ENCODE measurements at regions not wholly inside any gene's neighbourhood (a gene's known extent, or its start where the extent isn't known, plus 50 kb on each side); places are given as distances from the start of the nearest gene placed in this dataset.

DNA sequence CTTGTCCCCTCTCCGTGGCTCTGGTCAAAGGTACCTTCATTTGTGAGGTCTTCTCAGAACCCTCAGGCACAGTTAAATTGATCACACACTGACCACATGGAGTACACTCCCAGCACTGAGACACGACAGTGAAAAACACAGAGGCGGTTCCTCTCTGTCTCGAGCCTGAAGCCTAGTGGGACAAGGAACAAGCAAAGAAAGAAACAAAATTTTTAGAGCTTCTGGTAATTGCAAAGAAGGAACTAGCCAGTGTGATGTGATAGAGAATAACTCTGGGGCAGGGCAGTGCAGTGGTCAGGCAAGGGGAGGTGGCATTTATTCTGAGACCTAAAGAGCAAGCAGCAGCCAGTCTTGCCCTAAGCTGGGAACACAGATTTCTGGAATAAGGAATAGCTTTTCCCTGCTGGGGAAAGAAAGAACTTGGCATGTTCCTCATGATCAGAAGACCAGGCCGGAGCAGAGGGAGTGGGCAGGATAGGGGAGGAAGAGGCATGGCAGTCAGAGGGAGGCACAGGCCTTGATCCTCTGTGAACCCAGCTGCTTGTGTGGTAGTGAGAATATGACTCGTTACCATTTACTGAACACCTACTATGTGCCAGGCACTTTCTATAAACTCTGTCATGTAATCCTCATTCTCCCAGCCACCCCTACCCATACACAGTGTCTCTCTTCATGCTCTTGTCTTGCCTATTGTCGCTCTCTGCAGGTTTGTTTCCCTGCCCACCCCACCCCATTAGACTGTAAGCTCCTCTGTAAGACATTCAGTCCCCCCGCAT, 262.3 kb upstream of the HES1 start:
- DNase-seq (ENCODE audit: low read depth), result no peak

DNA sequence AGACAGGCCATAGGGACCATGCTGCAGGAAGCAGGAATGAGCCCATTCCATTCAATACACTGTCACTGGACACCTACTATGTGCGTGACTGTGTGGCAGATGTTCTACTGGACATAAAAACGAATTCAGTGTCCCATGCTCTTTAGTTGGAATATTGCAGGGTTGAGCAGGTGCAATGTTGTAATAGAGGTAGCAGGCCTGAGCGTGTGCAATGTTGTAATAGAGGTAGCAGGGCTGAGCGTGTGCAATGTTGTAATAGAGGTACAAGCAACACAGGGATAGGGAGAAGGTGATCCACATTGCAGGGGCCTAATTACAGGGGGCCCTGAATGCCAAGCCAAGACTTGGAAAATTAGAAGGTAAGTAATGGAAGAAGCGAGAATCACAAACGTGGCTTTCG, 261.4 kb upstream of the HES1 start:
- DNase-seq (ENCODE audit: low read depth), result no peak

DNA sequence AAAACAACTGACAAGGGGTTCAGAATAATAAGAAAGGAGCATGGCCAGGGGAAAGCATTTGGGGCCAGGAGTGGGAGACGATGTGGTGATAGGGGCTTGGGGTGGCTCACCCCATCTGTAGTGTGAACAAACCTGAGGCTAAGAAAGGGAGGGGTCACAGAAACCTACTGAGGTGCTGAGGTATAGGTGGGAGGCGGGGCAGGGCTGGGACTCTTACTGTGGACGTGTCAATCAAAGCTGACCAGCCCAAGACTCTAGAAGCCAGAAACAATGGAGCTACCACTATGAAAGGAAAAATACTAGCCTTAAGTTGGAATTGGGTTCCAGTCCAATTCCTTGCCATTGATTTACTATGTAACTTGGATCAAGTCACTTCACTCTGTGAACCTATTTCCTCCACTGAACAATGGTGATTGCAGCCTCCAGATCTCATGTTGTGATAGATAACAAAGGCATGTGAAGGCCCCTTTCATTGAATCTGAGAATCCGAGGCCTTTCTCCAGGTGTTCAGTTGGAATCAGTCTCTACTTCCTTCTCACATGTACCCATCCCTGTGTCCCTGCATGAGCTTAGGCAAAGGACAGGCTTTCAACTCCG, 260.9 kb upstream of the HES1 start:
- DNase-seq (ENCODE audit: low read depth), result no peak

DNA sequence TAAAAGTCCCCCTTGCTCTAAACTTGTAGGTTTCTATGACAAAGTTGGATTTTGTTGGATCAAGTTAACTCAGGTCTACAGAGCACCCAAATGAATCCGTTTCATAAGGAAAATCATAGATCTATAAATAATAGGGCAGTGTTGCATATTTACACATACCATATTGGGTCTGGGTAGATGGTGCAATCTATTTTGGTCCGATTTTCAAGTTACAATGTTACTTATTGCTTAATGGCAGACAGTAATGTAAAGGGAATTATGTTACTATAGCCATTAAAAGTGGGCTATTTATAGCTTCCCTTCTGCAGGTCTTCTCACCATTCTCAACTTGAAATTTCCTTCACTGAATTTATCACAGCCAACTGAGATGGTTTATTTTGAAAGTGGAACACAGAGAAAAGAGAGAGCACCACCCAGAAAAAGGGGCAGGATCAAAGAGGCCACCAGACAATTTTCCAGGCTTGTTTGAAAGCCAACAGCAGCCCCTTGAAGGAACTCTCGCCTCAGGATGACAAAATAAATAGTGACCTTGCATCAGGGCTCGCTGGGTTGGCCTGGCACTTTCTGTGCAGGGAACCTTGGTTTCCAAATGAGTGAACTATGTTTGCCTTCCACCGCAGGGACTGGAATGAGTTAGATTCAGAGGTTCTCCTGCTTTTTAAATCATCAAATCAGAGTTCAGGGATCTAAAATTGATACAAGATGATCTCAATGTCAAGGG, 260.2 kb upstream of the HES1 start:
- DNase-seq (ENCODE audit: low read depth), result no peak

DNA sequence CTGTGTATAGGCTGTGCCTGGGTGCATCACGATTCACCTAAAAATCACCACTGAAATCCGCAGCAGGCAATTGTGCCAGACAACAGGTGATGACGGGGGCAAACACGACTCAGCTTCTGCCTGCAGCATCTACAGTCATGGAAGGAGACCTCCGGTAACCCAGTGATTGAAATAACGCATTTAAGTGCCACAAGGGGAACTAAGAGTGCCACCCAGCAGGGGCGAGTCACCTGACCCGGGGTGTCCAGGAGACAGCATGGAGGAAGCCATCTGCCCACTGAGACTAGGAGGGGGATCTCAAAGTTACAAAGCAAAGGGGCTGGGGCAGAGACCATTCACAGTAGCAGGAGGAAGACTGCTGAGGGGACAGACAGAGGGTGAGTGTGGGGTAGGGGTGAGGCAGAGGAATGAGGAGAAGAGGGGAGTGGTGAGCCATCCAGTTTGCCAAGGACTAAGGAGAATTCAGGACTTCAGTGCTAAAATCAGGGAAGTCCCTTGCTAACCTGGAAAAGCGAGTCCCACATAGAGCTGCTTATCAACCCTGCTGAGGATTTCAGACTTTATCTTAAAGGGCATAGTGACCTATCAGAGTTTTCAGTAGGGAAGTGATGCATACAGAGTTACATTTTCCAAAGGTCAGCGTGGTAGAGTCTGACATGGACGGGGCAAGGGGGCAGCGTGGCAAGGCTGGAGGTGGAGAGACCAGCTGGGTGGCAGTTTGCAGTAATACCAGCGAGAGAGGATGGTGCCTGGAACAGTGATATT, 256.7 kb upstream of the HES1 start:
- no peak for DNase-seq (ENCODE audit: low read depth)

DNA sequence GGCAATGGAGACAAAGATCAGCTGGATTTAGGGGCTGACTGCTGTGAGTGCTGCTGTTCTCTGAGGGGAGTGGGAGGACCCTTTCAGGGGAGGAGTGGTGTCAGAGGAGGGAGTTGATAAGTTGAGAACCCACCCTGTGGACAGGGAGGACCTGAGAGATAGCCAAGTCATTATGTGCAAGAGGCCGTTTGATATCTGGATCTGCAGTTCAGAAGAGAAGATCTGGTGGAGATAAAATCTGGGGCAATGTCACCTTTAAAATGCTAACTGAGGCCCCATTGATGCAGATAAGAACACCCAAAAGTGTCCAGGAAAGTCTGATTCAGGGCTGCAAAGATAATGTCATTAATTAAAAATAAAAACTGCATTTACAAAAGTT, 256.1 kb upstream of the HES1 start:
- no peak for DNase-seq (ENCODE audit: low read depth)

DNA sequence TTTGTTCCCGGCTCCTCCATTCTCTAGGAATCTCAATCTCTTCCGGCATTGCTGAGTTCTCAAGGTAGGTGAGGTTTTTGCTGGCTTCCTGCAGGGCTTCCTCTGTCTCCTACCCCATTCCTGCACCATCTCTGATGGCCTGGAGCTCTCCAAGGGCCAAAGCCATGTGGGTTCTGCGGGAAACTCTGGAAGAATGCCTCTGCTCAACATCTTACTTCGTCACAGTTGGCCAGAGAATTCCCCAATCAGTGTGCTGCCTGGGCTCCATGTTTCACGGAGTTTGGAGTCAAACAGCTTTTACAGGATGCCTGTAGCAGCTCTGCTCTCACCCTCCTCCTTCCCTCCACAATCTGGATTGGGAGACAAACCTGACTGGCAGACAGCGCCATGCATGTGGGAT, 253.9 kb upstream of the HES1 start:
- no peak for DNase-seq (ENCODE audit: low read depth)

DNA sequence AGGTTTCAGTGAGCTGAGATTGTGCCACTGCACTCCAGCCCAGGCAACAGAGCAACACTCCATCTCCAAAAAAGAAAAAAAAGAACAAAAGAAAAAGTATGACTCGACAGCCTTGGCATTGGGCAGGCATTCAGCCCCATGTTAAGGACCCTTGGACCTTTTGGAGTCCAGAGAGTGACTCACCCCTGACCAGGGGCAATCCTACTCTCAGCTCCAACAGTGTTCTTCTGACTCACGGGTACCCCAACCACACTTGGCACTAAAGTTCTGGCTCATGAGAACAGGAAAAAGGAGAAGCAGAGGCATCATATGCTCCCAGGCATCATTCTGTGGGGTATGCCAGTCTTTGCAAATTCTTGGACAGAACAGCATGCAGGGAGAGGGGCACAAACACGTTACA, 252.4 kb upstream of the HES1 start:
- DNase-seq (ENCODE audit: low read depth), result peak; percentile 92

DNA sequence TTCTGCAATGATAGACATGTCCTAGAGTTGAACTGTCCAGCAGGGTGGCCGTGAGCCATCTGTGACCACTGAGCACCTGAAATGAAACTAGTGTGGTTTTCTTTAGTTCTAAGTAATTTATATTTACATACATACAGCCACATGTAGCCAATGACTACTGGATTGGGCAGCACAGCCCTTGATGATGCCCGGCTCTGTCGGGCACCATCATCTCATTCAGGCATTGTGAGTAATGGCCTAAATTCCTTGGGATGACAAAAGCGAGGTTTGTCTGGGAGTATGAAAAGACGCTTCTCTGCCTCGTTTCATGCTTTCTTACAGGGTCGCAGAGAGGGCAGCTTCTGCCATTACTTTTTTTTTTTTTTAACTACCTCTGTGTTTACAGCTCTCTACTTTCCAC, 251.9 kb upstream of the HES1 start:
- peak; percentile 47 for DNase-seq (ENCODE audit: low read depth)

DNA sequence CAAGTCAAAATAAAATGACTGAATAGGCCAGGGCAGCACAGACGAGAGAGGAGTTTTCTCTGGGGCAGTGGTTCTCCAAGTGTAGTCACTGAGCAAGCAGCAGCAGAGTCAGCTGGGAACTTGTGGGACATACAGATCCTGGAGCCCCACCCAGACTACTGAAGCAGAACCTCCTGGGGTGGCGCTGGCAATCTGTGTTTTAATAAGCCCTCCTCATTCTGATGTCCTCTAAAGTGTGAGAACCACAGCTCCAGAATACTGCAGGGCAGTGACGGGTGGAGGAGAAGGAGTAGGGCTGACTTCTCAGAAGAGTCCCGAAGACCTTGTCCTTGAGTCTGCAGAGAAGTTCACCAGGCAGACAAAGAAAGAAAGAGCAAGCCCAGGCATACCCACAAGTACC, 251.3 kb upstream of the HES1 start:
- DNase-seq (ENCODE audit: low read depth), result no peak

DNA sequence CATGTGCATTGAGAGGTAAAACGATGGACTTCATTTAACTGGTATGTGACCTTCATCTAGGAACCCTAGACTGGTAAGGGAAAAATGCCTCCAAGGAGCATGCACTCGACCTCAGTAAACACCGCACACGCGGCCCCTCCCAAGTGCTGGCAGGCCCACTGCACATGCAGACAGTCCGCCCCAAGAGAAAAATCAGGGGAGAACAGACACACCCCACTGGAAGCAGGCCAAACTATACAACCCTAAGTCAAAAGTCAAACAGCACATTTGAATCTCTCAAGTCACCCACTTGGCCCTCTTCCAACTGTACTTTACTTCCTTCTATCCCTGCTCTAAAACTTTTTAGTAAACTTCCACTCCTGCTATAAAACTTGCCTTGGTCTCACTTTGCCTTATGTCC, 250.1 kb upstream of the HES1 start:
- no peak for DNase-seq (ENCODE audit: low read depth)

DNA sequence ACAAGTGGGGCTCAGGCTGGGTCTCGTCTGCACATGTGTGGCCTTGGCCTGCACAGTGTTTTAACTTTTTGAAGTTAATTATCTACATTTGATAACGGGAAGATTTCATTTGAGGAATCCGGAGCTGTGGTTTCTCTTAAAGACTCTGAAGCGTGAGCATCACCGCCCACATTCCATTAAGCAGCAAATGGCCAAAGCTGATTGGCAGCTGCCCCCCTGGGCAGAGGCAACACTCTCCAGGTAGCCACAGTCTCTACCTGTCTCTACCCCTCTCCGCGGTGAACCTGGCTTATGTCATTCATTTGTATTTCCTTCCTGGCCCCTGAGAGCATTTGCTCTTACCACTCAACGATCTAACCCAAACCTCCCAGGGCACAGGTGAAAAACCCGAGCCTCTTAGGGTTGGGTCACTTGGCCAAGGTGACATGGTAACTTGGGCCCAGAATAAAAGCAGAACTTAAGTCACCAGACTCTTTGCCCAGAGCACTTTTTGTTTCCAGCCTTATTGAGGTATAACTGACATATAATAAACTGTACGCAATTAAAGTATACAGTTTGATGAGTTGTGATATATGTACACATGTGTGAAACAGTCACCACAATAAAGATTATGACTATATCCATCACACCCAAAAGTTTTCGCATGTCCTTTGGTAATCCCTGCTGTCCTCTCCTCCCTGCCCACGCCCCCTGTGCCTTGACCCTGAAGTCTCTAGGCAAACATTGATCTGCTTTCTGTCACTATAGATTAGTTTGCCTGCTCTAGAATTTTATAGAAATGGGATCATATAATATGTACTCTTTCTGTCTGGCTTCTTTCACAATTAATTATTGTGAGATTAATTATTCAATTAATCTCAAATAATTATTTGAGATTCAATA, 245.7 kb upstream of the HES1 start:
- DNase-seq (ENCODE audit: low read depth), result no peak

DNA sequence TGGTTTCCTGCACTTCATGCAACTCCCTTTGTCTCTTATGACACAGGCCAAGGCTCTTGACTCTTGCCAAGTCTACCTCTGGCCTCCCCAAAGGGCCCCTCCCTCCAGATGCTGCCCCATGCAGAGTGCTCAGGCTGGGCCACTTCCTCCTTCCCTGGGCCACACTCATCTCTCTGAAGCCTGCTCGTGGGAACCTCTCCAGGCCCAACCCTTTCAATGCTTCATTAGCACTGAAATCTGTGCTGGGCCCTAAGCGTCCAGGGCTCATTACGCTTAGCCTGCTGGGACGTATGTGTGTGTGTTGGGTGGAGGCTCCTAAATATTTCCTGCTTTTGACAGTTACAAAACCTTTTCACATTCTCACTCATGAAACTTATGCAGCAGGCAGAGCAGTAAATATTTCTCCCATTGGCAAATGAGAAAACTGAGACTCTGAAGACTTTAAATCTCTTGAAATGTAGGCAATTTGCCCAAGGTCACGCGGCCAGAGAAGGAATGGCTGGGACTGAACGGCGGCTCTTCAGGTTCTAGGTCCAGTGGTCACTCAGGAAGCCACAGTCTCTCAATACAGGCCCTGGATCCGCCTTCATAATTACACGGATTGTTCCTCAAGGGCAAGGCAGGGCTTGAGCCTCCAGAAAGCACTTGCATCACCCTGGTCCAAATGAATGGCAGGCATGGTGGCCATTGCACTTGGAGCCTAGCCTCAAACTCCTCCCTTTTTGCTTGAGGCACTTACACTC, 241.7 kb upstream of the HES1 start:
- peak; percentile 60 for DNase-seq (ENCODE audit: low read depth)

DNA sequence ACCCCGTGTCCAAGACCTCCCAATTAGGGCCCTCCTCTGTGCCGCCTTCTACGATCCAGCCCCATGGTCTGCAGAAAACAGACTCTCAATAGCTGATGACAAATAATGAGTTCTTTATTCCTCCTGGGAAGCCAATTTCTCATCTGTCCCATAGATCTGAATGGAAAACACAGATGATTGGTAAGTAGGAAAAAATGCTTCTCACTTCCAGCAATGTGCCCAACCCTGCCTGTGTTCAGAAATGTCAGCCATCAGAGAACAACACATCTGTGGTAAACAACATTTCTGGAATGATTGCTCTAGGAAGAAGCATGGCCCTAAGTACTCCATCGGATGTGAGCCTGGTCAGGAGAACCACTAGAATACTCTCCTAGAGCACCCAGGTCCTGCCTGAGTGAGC, 240.5 kb upstream of the HES1 start:
- DNase-seq (ENCODE audit: low read depth), result no peak

DNA sequence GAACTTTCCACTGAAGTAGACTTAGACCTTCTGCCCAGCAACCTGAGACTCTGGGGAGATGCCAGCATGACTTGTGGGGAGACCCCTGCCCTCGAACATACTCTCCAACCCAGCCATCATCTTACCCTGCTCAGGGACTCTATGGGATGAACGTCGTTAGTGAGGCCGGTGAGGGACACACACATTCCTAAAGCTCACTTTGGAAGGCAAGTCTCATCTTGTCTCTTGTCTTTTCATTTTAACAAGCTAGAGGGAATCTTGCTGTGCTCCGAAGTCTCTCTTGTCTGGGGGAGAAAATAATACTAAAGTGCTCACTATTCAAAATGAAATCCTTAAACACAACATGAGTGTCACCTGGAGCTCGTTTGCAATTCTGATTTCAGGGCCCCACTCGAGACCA, 239.5 kb upstream of the HES1 start:
- no peak for DNase-seq (ENCODE audit: low read depth)

DNA sequence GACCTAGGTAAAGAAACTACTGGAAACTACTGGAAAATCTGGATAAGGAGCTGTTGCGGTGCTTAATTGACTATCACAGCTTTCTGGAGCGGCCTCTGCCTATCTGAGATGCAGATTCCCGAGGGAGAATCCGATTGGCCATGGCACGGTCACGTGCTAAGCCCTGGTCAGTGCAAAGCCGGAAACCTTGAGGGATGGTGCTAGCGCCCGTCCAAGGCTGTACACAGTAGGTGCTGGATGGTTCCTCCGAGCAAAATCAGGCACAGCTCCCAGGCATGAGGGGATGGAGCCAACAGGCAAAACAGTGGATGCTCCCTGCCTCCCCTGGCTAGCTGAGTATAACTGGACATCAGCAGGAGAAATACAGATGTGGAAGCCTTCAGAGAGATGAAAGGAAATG, 238.7 kb upstream of the HES1 start:
- DNase-seq (ENCODE audit: low read depth), result no peak

DNA sequence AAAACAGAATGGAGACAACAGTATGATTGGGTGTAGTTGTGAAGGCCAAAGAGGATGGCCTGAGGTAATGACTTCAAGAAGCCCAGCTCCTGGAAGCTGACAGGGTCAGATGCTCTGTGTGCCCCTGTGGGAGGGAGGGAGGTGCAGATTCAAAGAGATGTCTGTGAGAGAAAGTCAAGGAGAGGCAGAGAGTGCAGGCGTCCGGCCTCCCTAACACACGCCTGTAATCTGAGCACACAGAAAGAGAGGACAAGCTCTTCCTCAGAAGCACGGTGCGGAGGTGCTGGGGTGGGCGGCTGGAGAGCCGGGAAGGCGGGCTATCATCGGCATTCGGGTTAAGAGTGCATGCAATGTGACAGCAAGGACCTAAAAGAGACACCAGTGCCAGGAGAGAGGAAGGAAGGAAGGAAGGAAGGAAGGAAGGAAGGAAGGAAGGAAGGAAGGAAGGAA, 238.2 kb upstream of the HES1 start:
- DNase-seq (ENCODE audit: low read depth), result no peak

DNA sequence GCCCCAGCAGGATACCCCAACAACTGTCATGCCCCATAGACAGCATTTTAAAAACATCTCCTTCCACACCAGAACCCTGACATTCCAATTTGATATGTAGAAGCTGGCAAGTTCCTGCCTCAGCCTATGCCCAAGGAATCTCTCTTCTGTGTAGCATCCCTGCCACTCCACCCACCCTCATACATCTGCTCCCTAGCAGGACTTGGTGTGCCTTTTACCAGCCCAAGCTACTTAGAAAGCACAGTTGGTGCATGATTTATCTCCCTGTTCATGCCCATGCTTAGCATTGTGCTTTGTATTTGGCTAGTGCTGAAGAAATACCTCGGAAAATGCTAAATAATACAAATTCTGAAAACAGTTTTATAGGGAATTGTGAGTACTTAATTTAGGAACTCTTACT, 236.9 kb upstream of the HES1 start:
- DNase-seq (ENCODE audit: low read depth), result no peak

DNA sequence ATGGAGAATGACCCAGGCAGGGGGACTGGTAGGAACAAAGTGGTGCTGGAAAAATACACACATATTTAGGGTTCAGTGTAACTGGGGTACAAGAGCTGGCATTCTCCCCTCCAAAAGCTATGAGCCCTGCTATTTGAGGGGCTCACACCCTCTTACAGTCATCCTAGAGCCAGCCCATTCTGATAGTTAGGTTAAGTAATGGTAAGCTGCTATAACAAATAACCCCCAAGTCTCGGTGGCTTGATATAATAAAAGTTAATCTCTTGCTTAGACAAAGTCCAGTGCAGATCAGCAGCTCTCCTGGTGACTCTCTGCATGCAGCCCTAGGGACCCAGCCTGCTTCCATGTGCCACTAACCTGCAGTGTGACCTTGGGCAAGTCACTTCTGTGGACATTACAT, 234.9 kb upstream of the HES1 start:
- DNase-seq (ENCODE audit: low read depth), result no peak
